MCF 10A (cell line): ENCODE measurements at regions not wholly inside any gene's neighbourhood (a gene's known extent, or its start where the extent isn't known, plus 50 kb on each side); places are given as distances from the start of the nearest gene placed in this dataset.

Experiments used
- BruUV-seq: library from RNA; stranded (reverse); fragments of 400-500 nt; replicated peaks from 2 replicates; lab custom pipeline; 2021; lab: Mats Ljungman, UMichigan
- CTCF ChIA-PET: fragments of 300-600 bp; sonication (Branson Sonifier 250); formaldehyde crosslinking; extraction: SDS; loops from one replicate; lab custom pipeline; 2021; ENCODE audit warnings: antibody characterized with exemption, inconsistent platforms; lab: Yijun Ruan, JAX
- POLR2A ChIA-PET: fragments of 300-600, 350-650 bp; sonication (Branson Sonifier 250); formaldehyde crosslinking; extraction: SDS; loops from one replicate; lab custom pipeline; 2020; ENCODE audit warnings: antibody characterized with exemption, inconsistent platforms; lab: Yijun Ruan, JAX
- DNase-seq: peaks from one replicate; pipeline ENCODE4 v3.0.0-alpha.2; 2018; ENCODE audit not compliant: unreplicated experiment
- H3K27ac Mint-ChIP-seq: one replicate; pipeline ENCODE4 v1.8.0; 2022; ENCODE audit warnings: mild to moderate bottlenecking, low read depth, mixed read lengths; ENCODE audit not compliant: unreplicated experiment
- H3K27me3 Mint-ChIP-seq: one replicate; pipeline ENCODE4 v1.8.0; 2022; ENCODE audit warnings: mixed read lengths; ENCODE audit not compliant: insufficient read depth, unreplicated experiment
- H3K36me3 Mint-ChIP-seq: one replicate; pipeline ENCODE4 v1.8.0; 2022; ENCODE audit warnings: mild to moderate bottlenecking, moderate library complexity, mixed read lengths; ENCODE audit not compliant: insufficient read depth, unreplicated experiment
- H3K4me1 Mint-ChIP-seq: one replicate; pipeline ENCODE4 v1.8.0; 2022; ENCODE audit warnings: mixed read lengths; ENCODE audit not compliant: insufficient read depth, unreplicated experiment
- H3K4me3 Mint-ChIP-seq: one replicate; pipeline ENCODE4 v1.8.0; 2022; ENCODE audit warnings: mild to moderate bottlenecking, moderate library complexity, mixed read lengths; ENCODE audit not compliant: unreplicated experiment
- H3K9me3 Mint-ChIP-seq: one replicate; pipeline ENCODE4 v1.8.0; 2022; ENCODE audit warnings: mixed read lengths; ENCODE audit not compliant: unreplicated experiment
- intact Hi-C: fragments of 100-400 bp; cut with micrococcal nuclease; formaldehyde crosslinking; loops from 2 replicates; pipeline ENCODE4 v1.14.1; 2022
- TF ChIP-seq, protein P1 (sequence below): fragments of 200-600 bp; IDR thresholded peaks from one replicate; pipeline ENCODE4 v1.8.0; 2022; ENCODE audit warnings: antibody characterized with exemption, mild to moderate bottlenecking; ENCODE audit not compliant: unreplicated experiment

- Mint-ChIP-seq H3K27ac (no peak overlapping the region), H3K4me3 (no peak overlapping the region), H3K4me1 (no peaks in the 10 kb centered on the region), H3K9me3 (no peaks in the 10 kb centered on the region), H3K27me3 (no peaks in the 10 kb centered on the region), H3K36me3 (no peaks in the 10 kb centered on the region)
- ChIA-PET POLR2A (interaction anchor here (0.6 kb wide), 1 partner anchor 67 kb away, joined by 4 read pairs; no protein-coding TSS in a partner anchor), CTCF (interaction anchor here (1.7 kb wide), 1 partner anchor 23 kb away, joined by 4 read pairs; no protein-coding TSS in a partner anchor)
- intact Hi-C loops, result no loop called here
- DNase-seq, result no peak
- no TSS peak for BruUV-seq
- TF ChIP-seq, protein P1, sequence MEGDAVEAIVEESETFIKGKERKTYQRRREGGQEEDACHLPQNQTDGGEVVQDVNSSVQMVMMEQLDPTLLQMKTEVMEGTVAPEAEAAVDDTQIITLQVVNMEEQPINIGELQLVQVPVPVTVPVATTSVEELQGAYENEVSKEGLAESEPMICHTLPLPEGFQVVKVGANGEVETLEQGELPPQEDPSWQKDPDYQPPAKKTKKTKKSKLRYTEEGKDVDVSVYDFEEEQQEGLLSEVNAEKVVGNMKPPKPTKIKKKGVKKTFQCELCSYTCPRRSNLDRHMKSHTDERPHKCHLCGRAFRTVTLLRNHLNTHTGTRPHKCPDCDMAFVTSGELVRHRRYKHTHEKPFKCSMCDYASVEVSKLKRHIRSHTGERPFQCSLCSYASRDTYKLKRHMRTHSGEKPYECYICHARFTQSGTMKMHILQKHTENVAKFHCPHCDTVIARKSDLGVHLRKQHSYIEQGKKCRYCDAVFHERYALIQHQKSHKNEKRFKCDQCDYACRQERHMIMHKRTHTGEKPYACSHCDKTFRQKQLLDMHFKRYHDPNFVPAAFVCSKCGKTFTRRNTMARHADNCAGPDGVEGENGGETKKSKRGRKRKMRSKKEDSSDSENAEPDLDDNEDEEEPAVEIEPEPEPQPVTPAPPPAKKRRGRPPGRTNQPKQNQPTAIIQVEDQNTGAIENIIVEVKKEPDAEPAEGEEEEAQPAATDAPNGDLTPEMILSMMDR, result no peak
Measured at GRCh38 chr3:163033652-163034051, 1537.0 kb downstream of the OTOL1 start.

GRCh38 chr3:163039636-163040035 is 1543.0 kb downstream of the OTOL1 start:
- BruUV-seq, result no TSS peak
- POLR2A ChIA-PET, result interaction anchor here (0.7 kb wide), 1 partner anchor 1146 kb away, joined by 3 read pairs; no protein-coding TSS in a partner anchor
- CTCF ChIA-PET, result interaction anchor here (1.1 kb wide), 1 partner anchor 15 kb away, joined by 5 read pairs; no protein-coding TSS in a partner anchor
- TF ChIP-seq, protein P1, result no peak
- Mint-ChIP-seq H3K4me1 (peaks cover 6% of the 10 kb centered on the region), H3K27me3 (no peaks in the 10 kb centered on the region), H3K4me3 (no peak overlapping the region), H3K36me3 (no peaks in the 10 kb centered on the region), H3K27ac (no peak overlapping the region), H3K9me3 (peaks cover 15% of the 10 kb centered on the region)
- intact Hi-C loops, result loop anchor here (5.0 kb wide), 1 partner anchor 752 kb away; no protein-coding TSS in a partner anchor
- no peak for DNase-seq

- BruUV-seq, result no TSS peak
- ChIA-PET POLR2A (no interaction called here), CTCF (interaction anchor here (0.7 to 4.9 kb wide), 5 partner anchors 13 to 1191 kb away, joined by 3 to 40 read pairs (median 3); no protein-coding TSS in a partner anchor)
- peak; percentile 25 for DNase-seq
- H3K4me3 Mint-ChIP-seq, result no peak overlapping the region
- peaks cover 15% of the 10 kb centered on the region for H3K9me3 Mint-ChIP-seq
- H3K27ac Mint-ChIP-seq, result no peak overlapping the region
- H3K4me1 Mint-ChIP-seq, result peaks cover 6% of the 10 kb centered on the region
- intact Hi-C loops, result loop anchor here (5.0 kb wide), 1 partner anchor 756 kb away; no protein-coding TSS in a partner anchor
- TF ChIP-seq, protein P1, result no peak
- H3K36me3 Mint-ChIP-seq, result no peaks in the 10 kb centered on the region
- no peaks in the 10 kb centered on the region for H3K27me3 Mint-ChIP-seq
Measured at GRCh38 chr3:163043074-163043473, 1546.5 kb downstream of the OTOL1 start.

DNA sequence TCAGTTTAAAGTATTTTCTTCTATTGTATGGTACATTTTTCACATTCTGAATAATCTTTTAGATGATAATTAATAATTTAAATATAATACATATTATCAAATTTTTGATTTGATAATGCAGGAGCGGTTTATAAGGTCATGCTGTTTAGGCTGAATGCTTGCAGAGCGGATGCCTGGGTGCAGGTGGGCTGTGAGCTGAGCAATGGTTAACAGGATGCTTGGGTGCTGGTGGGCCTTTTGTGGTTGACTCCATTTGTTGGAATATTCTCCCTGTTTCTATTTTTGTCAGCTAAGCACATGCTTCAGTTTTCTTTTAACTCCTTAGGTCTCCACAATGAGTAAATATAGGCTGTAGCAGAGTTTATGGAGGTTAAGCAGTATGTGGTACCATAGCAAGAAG is 1549.3 kb downstream of the OTOL1 start:
- Mint-ChIP-seq H3K4me3 (no peak overlapping the region), H3K36me3 (no peaks in the 10 kb centered on the region), H3K27ac (no peak overlapping the region), H3K27me3 (no peaks in the 10 kb centered on the region), H3K4me1 (no peaks in the 10 kb centered on the region), H3K9me3 (peaks cover 15% of the 10 kb centered on the region)
- DNase-seq, result no peak
- CTCF ChIA-PET, result interaction anchor here (1.1 to 4.9 kb wide), 2 partner anchors 11 to 445 kb away, joined by 5 to 40 read pairs; no protein-coding TSS in a partner anchor
- BruUV-seq, result no TSS peak
- POLR2A ChIA-PET, result no interaction called here
- intact Hi-C loops, result no loop called here
- TF ChIP-seq, protein P1, result no peak
